Keratinocyte (primary cell): ENCODE measurements at regions not wholly inside any gene's neighbourhood (a gene's known extent, or its start where the extent isn't known, plus 50 kb on each side); places are given as distances from the start of the nearest gene placed in this dataset.
A peak's percentile ranks its signal among the peaks of the same experiment; 100 is the strongest.

Source experiments
- DNase-seq: peaks from one replicate; pipeline ENCODE4 v3.0.0-alpha.2; 2011; ENCODE audit warnings: low read depth, missing footprints, low spot score
- FAIRE-seq: peaks from 2 replicates; lab custom pipeline; 2011; peaks lifted over from hg19 to GRCh38; lab: Jason Lieb, UNC
- H2AFZ ChIP-seq: 2 replicates; pipeline ENCODE4 v1.6.0; 2012; ENCODE audit warnings: low read length, control low read depth, inconsistent platforms; ENCODE audit not compliant: control insufficient read depth
- H3K27ac ChIP-seq: 2 replicates; pipeline ENCODE4 v1.5.1; 2011; ENCODE audit warnings: low read length; ENCODE audit not compliant: control insufficient read depth, insufficient read depth
- H3K27me3 ChIP-seq: 3 replicates; pipeline ENCODE4 v1.6.0; 2011; ENCODE audit warnings: low read length; ENCODE audit not compliant: control insufficient read depth, insufficient read depth; ENCODE audit errors: extremely low read depth
- H3K36me3 ChIP-seq, 2 experiments: 2 replicates in 1 of 2; 3 replicates in 1 of 2; pipeline ENCODE4 v1.5.1; 2011; ENCODE audit warnings: low read length in 2 of 2, mild to moderate bottlenecking in 1 of 2; ENCODE audit not compliant: control insufficient read depth in 2 of 2, insufficient read depth in 2 of 2; ENCODE audit errors: extremely low read depth in 1 of 2
- H3K4me1 ChIP-seq: 3 replicates; pipeline ENCODE4 v1.5.1; 2011; ENCODE audit warnings: low read length; ENCODE audit not compliant: control insufficient read depth, insufficient read depth; ENCODE audit errors: extremely low read depth
- H3K4me2 ChIP-seq: 3 replicates; pipeline ENCODE4 v1.6.0; 2011; ENCODE audit warnings: low read depth, low read length; ENCODE audit not compliant: control insufficient read depth, insufficient read depth; ENCODE audit errors: extremely low read depth
- H3K4me3 ChIP-seq, 3 experiments: fragments of 200-600 bp in 1 of 3; sonication (generic) in 1 of 3; 2 replicates in 2 of 3; 3 replicates in 1 of 3; pipeline ENCODE4 v1.5.1; 2011 to 2016; ENCODE audit warnings: low read length in 3 of 3, mild to moderate bottlenecking in 3 of 3, control low read depth in 2 of 3, inconsistent platforms in 1 of 3, low read depth in 1 of 3, mixed read lengths in 1 of 3, mixed run types in 1 of 3, moderate library complexity in 1 of 3; ENCODE audit not compliant: control insufficient read depth in 2 of 3, insufficient read depth in 2 of 3; ENCODE audit errors: extremely low read depth in 1 of 3
- H3K79me2 ChIP-seq: 2 replicates; pipeline ENCODE4 v1.6.0; 2012; ENCODE audit warnings: low read length; ENCODE audit not compliant: control insufficient read depth, insufficient read depth
- H3K9ac ChIP-seq: 3 replicates; pipeline ENCODE4 v1.6.0; 2011; ENCODE audit warnings: low read length; ENCODE audit not compliant: control insufficient read depth, insufficient read depth; ENCODE audit errors: extremely low read depth
- H3K9me1 ChIP-seq: 3 replicates; pipeline ENCODE4 v1.6.0; 2011; ENCODE audit warnings: low read length; ENCODE audit not compliant: control insufficient read depth, insufficient read depth; ENCODE audit errors: extremely low read depth
- H3K9me3 ChIP-seq: 2 replicates; pipeline ENCODE4 v1.5.1; 2012; ENCODE audit warnings: low read depth, low read length; ENCODE audit not compliant: control insufficient read depth
- H4K20me1 ChIP-seq: 3 replicates; pipeline ENCODE4 v1.6.0; 2011; ENCODE audit warnings: low read length; ENCODE audit not compliant: control insufficient read depth, insufficient read depth; ENCODE audit errors: extremely low read depth
- EZH2 ChIP-seq: IDR thresholded peaks from one replicate; pipeline ENCODE4 v1.6.1; 2012; ENCODE audit warnings: inconsistent platforms, mild to moderate bottlenecking, low read length, moderate library complexity
- dilution Hi-C: fragments of 300-500 bp; cut with MboI; formaldehyde crosslinking; loops from one replicate; pipeline ENCODE4 v1.7.0; 2020; ENCODE audit warnings: low sequenced_read_pairs; ENCODE audit not compliant: extremely low pct_ligation_motif_present
- TF ChIP-seq, protein P1 (sequence below), 3 experiments: IDR thresholded peaks in 1 of 3; conservative IDR thresholded peaks in 1 of 3; optimal IDR thresholded peaks in 1 of 3; 2 replicates in 2 of 3; 3 replicates in 1 of 3; pipeline versions ENCODE3 to v1.5.1; 2011; ENCODE audit warnings: low read length in 3 of 3, mild to moderate bottlenecking in 3 of 3, moderate library complexity in 2 of 3, control low read depth in 1 of 3, inconsistent platforms in 1 of 3; ENCODE audit not compliant: insufficient read depth in 2 of 3; ENCODE audit errors: extremely low read depth in 1 of 3

DNA sequence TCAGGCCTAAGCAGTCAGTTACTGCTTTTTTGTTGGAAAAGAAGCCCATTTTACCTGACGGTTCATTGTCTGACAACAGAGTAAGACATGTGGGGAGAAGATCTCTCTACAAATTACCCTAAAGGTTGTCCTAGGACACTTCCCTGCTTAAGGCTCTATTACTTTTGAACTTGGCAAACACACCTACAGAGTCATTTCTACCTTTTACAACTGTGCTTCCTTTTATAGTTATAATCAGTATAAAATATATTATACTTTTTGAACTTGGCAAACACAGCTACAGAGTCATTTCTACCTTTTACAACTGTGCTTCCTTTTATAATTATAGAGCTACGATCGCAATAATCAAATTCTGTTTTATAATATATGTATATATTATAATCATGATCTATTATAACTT, 215.0 kb downstream of the TPRG1 start:
- TF ChIP-seq, protein P1, sequence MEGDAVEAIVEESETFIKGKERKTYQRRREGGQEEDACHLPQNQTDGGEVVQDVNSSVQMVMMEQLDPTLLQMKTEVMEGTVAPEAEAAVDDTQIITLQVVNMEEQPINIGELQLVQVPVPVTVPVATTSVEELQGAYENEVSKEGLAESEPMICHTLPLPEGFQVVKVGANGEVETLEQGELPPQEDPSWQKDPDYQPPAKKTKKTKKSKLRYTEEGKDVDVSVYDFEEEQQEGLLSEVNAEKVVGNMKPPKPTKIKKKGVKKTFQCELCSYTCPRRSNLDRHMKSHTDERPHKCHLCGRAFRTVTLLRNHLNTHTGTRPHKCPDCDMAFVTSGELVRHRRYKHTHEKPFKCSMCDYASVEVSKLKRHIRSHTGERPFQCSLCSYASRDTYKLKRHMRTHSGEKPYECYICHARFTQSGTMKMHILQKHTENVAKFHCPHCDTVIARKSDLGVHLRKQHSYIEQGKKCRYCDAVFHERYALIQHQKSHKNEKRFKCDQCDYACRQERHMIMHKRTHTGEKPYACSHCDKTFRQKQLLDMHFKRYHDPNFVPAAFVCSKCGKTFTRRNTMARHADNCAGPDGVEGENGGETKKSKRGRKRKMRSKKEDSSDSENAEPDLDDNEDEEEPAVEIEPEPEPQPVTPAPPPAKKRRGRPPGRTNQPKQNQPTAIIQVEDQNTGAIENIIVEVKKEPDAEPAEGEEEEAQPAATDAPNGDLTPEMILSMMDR (optimal IDR thresholded peaks at IDR 0.05 in 1 of 3, IDR thresholded peaks at IDR 0.05 in 1 of 3, conservative IDR thresholded peaks at IDR 0.05 in 1 of 3; ENCODE audit: extremely low read depth in 1 of 3, insufficient read depth in 2 of 3, low read length in 3 of 3) = no peak
- TF ChIP-seq EZH2 = no peak
- Histone ChIP-seq H3K27ac (no peak overlapping the region), H3K36me3 (no peaks in the 10 kb centered on the region), H3K4me1 (peaks cover 13% of the 10 kb centered on the region), H3K9me1 (no peaks in the 10 kb centered on the region), H4K20me1 (no peaks in the 10 kb centered on the region), H3K9ac (no peak overlapping the region), H3K4me3 (no peak overlapping the region), H3K27me3 (no peaks in the 10 kb centered on the region), H3K4me2 (no peak overlapping the region), H2AFZ (peak overlapping the region; percentile 45), H3K9me3 (no peaks in the 10 kb centered on the region), H3K79me2 (no peaks in the 10 kb centered on the region)
- dilution Hi-C loops = no loop called here
- DNase-seq (no peak), FAIRE-seq (peak; percentile 53)

DNA sequence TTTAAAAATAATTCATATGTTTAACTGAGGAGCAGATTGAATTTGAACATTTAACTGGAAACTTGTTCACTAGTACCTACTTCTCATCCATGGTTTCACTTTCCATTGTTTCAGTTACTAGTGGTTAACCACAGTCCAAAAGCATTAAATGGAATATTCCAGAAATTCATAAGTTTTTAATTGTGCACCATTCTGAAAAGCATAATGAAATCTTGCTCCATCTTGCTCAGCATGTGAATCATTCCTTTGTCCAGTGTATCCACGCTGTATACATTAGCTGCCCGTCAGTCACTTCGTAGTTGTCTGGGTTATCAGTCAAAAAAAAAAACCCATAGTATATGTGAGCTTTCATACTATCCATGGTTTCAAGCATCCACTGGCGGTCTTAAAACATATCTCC, 217.6 kb downstream of the TPRG1 start:
- FAIRE-seq = peak; percentile 83
- dilution Hi-C loops = no loop called here

More for the DNA sequence above, 217.6 kb downstream of the TPRG1 start:
- Histone ChIP-seq H3K27ac (peak overlapping the region; percentile 47), H3K4me3 (no peak overlapping the region), H3K9ac (peak overlapping the region; percentile 24), H3K9me3 (no peaks in the 10 kb centered on the region), H3K9me1 (no peaks in the 10 kb centered on the region), H3K27me3 (no peaks in the 10 kb centered on the region), H3K4me2 (peak overlapping the region; percentile 70), H3K79me2 (no peaks in the 10 kb centered on the region), H4K20me1 (no peaks in the 10 kb centered on the region), H3K4me1 (peaks cover 31% of the 10 kb centered on the region), H3K36me3 (no peaks in the 10 kb centered on the region), H2AFZ (peak overlapping the region; percentile 71)
- TF ChIP-seq, protein P1 (optimal IDR thresholded peaks at IDR 0.05 in 1 of 3, IDR thresholded peaks at IDR 0.05 in 1 of 3, conservative IDR thresholded peaks at IDR 0.05 in 1 of 3; ENCODE audit: extremely low read depth in 1 of 3, insufficient read depth in 2 of 3, low read length in 3 of 3) = no peak
- no peak for DNase-seq
